ENCODE measurements at regions not wholly inside any gene's neighbourhood (a gene's known extent, or its start where the extent isn't known, plus 50 kb on each side); places are given as distances from the start of the nearest gene placed in this dataset.

- H3K9me3 ChIP-seq (ENCODE audit: low read depth) = no peaks in the 10 kb centered on the region
- H3K4me1 ChIP-seq (ENCODE audit: low read depth) = peaks cover 8% of the 10 kb centered on the region
- no peaks in the 10 kb centered on the region for H3K36me3 ChIP-seq
- TF ChIP-seq CTCF (IDR thresholded peaks at IDR 0.05; ENCODE audit: low read depth, low read length) = peak; percentile 44
- peak; percentile 36 to 74 for DNase-seq (ENCODE audit: low read depth in 1 of 2, low spot score in 1 of 2)
- no peak overlapping the region for H3K4me3 ChIP-seq
- H3K27ac ChIP-seq = no peak overlapping the region
- H3K27me3 ChIP-seq = no peaks in the 10 kb centered on the region
Observed at GRCh38 chr3:193190146-193190786, 50.8 kb upstream of the PLAAT1 start.
